ENCODE measurements at regions not wholly inside any gene's neighbourhood (a gene's known extent, or its start where the extent isn't known, plus 50 kb on each side); places are given as distances from the start of the nearest gene placed in this dataset.

DNA sequence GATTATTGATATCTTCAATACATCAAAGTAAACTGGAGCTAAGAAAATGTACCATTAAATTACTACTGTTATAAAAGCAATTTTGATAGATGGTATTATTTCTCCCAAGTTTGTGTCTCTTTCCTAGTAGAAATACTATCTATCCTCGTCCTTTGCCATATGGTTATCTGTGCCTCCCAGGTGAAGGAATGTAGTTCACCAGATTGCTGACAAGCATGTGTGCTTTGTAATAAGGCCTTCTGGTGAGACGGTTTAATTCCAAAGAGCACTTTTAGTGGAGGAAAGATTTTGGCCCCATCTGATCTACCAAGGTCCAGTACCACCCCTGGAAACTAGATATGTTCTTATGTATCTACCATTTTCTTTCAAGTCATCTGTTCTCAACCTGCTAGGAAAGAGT is 243.6 kb downstream of the DLEU7 start:
- H3K79me1 ChIP-seq (ENCODE audit: low read depth in 1 of 2, low read length in 2 of 2): no peaks in the 10 kb centered on the region
- no peaks in the 10 kb centered on the region for H3K4me1 ChIP-seq (ENCODE audit: control insufficient read depth, insufficient read depth, low read length)
- H2BK120ac ChIP-seq (ENCODE audit: low read depth, low read length): no peak overlapping the region
- no peak overlapping the region for H4K5ac ChIP-seq (ENCODE audit: low read depth, low read length)
- no peaks in the 10 kb centered on the region for H4K20me1 ChIP-seq (ENCODE audit: insufficient read depth, low read length)
- in situ Hi-C loops (cut with MboI; ENCODE audit: low sequenced_read_pairs): no loop called here
- H2AFZ ChIP-seq (replicated peaks; ENCODE audit: low read length, poor library complexity): no peak overlapping the region
- H3K23ac ChIP-seq (ENCODE audit: low read depth, low read length): no peak overlapping the region
- DNase-seq (no peak), ATAC-seq (ENCODE audit: low read depth) (no peak)
- intact Hi-C loops (cut with micrococcal nuclease): no loop called here
- no peak overlapping the region for H3K4ac ChIP-seq (ENCODE audit: low read depth, low read length)
- H3K9ac ChIP-seq (ENCODE audit: low read depth, low read length): no peak overlapping the region
- BruUV-seq (replicated peaks): no TSS peak
- no peak overlapping the region for H3K18ac ChIP-seq (ENCODE audit: low read depth, low read length)
- H2BK15ac ChIP-seq (ENCODE audit: low read depth, low read length): no peak overlapping the region
- H3K36me3 ChIP-seq (ENCODE audit: control insufficient read depth, insufficient read depth, low read length): no peaks in the 10 kb centered on the region
- no peak overlapping the region for H3K4me2 ChIP-seq (ENCODE audit: low read depth, low read length)
- H2AK9ac ChIP-seq (replicated peaks; ENCODE audit: low read depth, low read length, poor library complexity): no peak overlapping the region
- H4K91ac ChIP-seq (ENCODE audit: insufficient read depth, low read depth, low read length): no peak overlapping the region
- H2AK5ac ChIP-seq (ENCODE audit: low read depth, low read length): no peak overlapping the region
- H3K14ac ChIP-seq (replicated peaks; ENCODE audit: low read depth, low read length): no peak overlapping the region
- ChIA-PET POLR2A (ENCODE audit: unreplicated experiment) (no interaction called here), CTCF (interaction anchor here (1.0 kb wide), 1 partner anchor 17 kb away, joined by 3 read pairs; no protein-coding TSS in a partner anchor)
- no peak overlapping the region for H3K27ac ChIP-seq (ENCODE audit: insufficient read depth, low read length)
- H4K8ac ChIP-seq (ENCODE audit: low read depth in 2 of 2, low read length in 2 of 2): no peak overlapping the region
- WGBS, 2 experiments (ENCODE audit: extremely low coverage in 2 of 2, insufficient read length in 1 of 2): no CpG with 5 or more reads among the region's 2 CpGs
- no peak overlapping the region for H2BK5ac ChIP-seq (ENCODE audit: low read depth, low read length, poor library complexity, severe bottlenecking)
- TF ChIP-seq POLR2A (IDR thresholded peaks at IDR 0.05; ENCODE audit: low read depth, low read length) (no peak), CEBPB (IDR thresholded peaks at IDR 0.05; ENCODE audit: low read depth, low read length) (no peak), BHLHE40 (IDR thresholded peaks at IDR 0.05; ENCODE audit: low read depth, low read length) (no peak), CHD1 (IDR thresholded peaks at IDR 0.05; ENCODE audit: low read depth, low read length) (no peak)
- TF ChIP-seq, protein P1, sequence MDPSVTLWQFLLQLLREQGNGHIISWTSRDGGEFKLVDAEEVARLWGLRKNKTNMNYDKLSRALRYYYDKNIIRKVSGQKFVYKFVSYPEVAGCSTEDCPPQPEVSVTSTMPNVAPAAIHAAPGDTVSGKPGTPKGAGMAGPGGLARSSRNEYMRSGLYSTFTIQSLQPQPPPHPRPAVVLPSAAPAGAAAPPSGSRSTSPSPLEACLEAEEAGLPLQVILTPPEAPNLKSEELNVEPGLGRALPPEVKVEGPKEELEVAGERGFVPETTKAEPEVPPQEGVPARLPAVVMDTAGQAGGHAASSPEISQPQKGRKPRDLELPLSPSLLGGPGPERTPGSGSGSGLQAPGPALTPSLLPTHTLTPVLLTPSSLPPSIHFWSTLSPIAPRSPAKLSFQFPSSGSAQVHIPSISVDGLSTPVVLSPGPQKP (IDR thresholded peaks at IDR 0.05; ENCODE audit: borderline replicate concordance, low read depth, low read length): no peak
- no peaks in the 10 kb centered on the region for H3K9me1 ChIP-seq (ENCODE audit: insufficient read depth, low read length)
- H3K9me3 ChIP-seq (ENCODE audit: control insufficient read depth, insufficient read depth, low read length): peaks cover 2% of the 10 kb centered on the region; the same call in 1 of the 2 replicates
- H3K27me3 ChIP-seq (ENCODE audit: control insufficient read depth, insufficient read depth, low read length): peaks cover 51% of the 10 kb centered on the region
- dilution Hi-C loops (cut with HindIII; ENCODE audit: low sequenced_read_pairs, unreplicated experiment): no loop called here
- H3K56ac ChIP-seq (ENCODE audit: extremely low read depth, insufficient read depth, low read length): no peak overlapping the region
- H2BK20ac ChIP-seq (ENCODE audit: low read depth, low read length): no peak overlapping the region
- no peak overlapping the region for H3K4me3 ChIP-seq (ENCODE audit: insufficient read depth, low read depth, low read length)
